Heart right ventricle (tissue), 16 donors: ENCODE measurements at regions not wholly inside any gene's neighbourhood (a gene's known extent, or its start where the extent isn't known, plus 50 kb on each side); places are given as distances from the start of the nearest gene placed in this dataset.

Experiments
- ATAC-seq, 8 donors: fragments of 200-7000 bp; cut with Tn5 transposase; one replicate each; pipeline ENCODE4 v1.9.1; 2020; ENCODE audit warnings: mild to moderate bottlenecking in 8 of 8, moderate library complexity in 8 of 8, moderate number of reproducible peaks in 1 of 8
- DNase-seq, 2 donors: peaks; one replicate each; pipeline ENCODE4 v3.0.0-alpha.2; 2020
- H3K27ac ChIP-seq, 10 donors: fragments of 200-600 bp; sonication (generic) in 2 of 10; one replicate each; pipeline versions ENCODE4 v1.5.0 to v1.8.0; 2020 to 2022; ENCODE audit warnings: mild to moderate bottlenecking in 3 of 10
- H3K27me3 ChIP-seq, 7 donors: fragments of 200-600 bp; one replicate each; pipeline ENCODE4 v1.8.0; 2021 to 2022; ENCODE audit warnings: mild to moderate bottlenecking in 2 of 7
- H3K36me3 ChIP-seq, 9 donors: fragments of 200-600 bp; sonication (generic) in 1 of 9; one replicate each; pipeline versions ENCODE4 v1.5.0 to v1.8.0; 2020 to 2022; ENCODE audit warnings: mild to moderate bottlenecking in 2 of 9
- H3K4me1 ChIP-seq, 9 donors: fragments of 200-600 bp; sonication (generic) in 1 of 9; one replicate each; pipeline versions ENCODE4 v1.5.0 to v1.8.0; 2020 to 2022; ENCODE audit warnings: mild to moderate bottlenecking in 4 of 9
- H3K4me3 ChIP-seq, 10 donors: fragments of 200-600 bp; sonication (generic) in 2 of 10; one replicate each; pipeline versions ENCODE4 v1.5.0 to v1.8.0; 2020 to 2022; ENCODE audit warnings: mild to moderate bottlenecking in 7 of 10, moderate library complexity in 2 of 10
- H3K9me3 ChIP-seq, 11 donors: fragments of 200-600 bp in 10 of 11; sonication (generic) in 2 of 11; one replicate each; pipeline versions ENCODE4 v1.5.0 to v1.8.0; 2013 to 2022; ENCODE audit warnings: mild to moderate bottlenecking in 2 of 11, control low read depth in 1 of 11, moderate library complexity in 1 of 11
- CTCF ChIP-seq, 9 donors: fragments of 200-600 bp; sonication (generic) in 2 of 9; IDR thresholded peaks; one replicate each; pipeline versions ENCODE4 v1.5.0 to v1.8.0; 2021 to 2022; ENCODE audit warnings: antibody characterized with exemption in 9 of 9, mild to moderate bottlenecking in 5 of 9, moderate library complexity in 1 of 9
- WGBS, 2 donors: extraction: QIAGEN DNeasy Blood & Tissue Kit; methylation state at CpG; one replicate each; pipeline ENCODE4 v1.1.7; 2013; ENCODE audit warnings: inconsistent platforms in 1 of 2; 5-methylcytosine and 5-hydroxymethylcytosine counted together
- intact Hi-C, 10 donors: fragments of 100-400 bp; cut with DNase I; formaldehyde crosslinking; loops; one replicate each; pipeline versions ENCODE4 v1.11.1 to v1.14.2; 2022
- donor health status: Arrhythmogenic right ventricular cardiomyopathy.
- donor health status: ischemic (EF 13 %, LVEDD 7.1; RV severe dilation, severe dysfunction).
- donor health status: healthy with polysubstance abuse.
- donor health status: DM: no; HTN: yes; CAD: no.
- donor health status: DM: no; HTN: no; CAD: no.
- donor health status: ischemic (EF 25% LVEDD 6.9; RV normal size, moderate dysfunction).
- donor health status: ischemic (EF 25% LVEDD 5.7; RV mildly dilated, moderate dysfunction).
- donor health status: healthy.
- donor health status: DM: yes; HTN: yes; CAD: no.
- donor health status: Ischemic cardiomyopathy.
- donor health status: ischemic (EF 35%, LVEDD 5.7; RV mildly dilated, moderate dysfunction).
- donor health status: nonischemic (EF 11% LVEDD 7.7; RV severe dilation, severe dysfunction).
- donor health status: DM: yes; HTN: yes; CAD: no.
- donor health status: PGD.
- donor health status: ischemic (EF 29% LVEDD 5.4; RV normal size, mild dysfunction).
- donor health status: nonischemic (EF 23%, LVEDD 6.1; RV moderate dilation, normal function).

DNA sequence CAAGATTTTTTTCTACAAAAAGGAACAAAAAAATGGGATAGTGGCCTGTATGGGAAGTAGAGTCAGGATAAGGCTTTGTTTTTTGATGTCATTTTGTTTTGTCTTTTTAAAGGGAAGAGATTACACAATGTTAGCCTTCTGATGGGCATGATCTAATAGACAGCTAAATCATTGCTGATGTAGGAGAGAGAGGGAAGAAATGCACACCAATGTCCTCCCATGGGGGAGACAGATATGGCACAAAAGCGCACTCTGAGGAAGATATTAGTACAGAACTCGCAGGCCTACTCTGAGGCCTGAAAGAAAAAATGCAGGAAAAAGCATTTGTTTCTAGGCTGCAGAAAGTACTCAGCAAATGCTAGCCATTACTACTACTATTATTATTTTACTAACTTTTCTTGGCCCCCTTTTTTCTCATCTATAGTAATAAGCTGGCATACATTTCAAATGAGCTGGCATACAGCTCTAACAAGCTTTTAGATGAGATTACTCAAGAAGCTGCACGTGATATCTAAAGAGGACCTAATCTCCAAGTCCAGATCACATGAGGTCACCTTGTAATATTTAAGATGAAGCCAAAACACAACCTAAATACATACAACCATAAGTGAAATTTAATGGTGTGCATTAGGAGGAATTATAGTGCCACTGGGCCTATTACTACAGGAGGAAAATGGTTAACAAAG, 269.4 kb upstream of the TANK start:
- TF ChIP-seq CTCF (IDR thresholded peaks at IDR 0.05), result no peak
- Histone ChIP-seq H3K36me3 (no peaks in the 10 kb centered on the region), H3K4me3 (no peak overlapping the region), H3K27me3 (no peaks in the 10 kb centered on the region), H3K4me1 (peaks cover 0 to 7% (median 4%) of the 10 kb centered on the region in 9 donors), H3K9me3 (peaks cover 0 to 3% (median 0%) of the 10 kb centered on the region in 11 donors), H3K27ac (peak overlapping the region in 1 of 10 donors; percentile 8)
- intact Hi-C loops, result no loop called here
- no peak for DNase-seq
- WGBS, 2 donors, result 63 to 66% methylated on average over 3 of the region's 3 CpGs
- peak in 2 of 8 donors; percentile 43 to 65 for ATAC-seq

- intact Hi-C loops, result no loop called here
- Histone ChIP-seq H3K36me3 (no peaks in the 10 kb centered on the region), H3K4me3 (no peak overlapping the region), H3K4me1 (peaks cover 0 to 7% (median 4%) of the 10 kb centered on the region in 9 donors), H3K27ac (no peak overlapping the region), H3K27me3 (no peaks in the 10 kb centered on the region), H3K9me3 (peaks cover 0 to 8% (median 0%) of the 10 kb centered on the region in 11 donors)
- ATAC-seq, result no peak
- WGBS, 2 donors, result 94 to 96% methylated on average over 6 of the region's 6 CpGs
- no peak for DNase-seq
- no peak for TF ChIP-seq CTCF (IDR thresholded peaks at IDR 0.05)
These were observed 268.9 kb upstream of the TANK start for GRCh38 chr2:160891353-160891740.

DNA sequence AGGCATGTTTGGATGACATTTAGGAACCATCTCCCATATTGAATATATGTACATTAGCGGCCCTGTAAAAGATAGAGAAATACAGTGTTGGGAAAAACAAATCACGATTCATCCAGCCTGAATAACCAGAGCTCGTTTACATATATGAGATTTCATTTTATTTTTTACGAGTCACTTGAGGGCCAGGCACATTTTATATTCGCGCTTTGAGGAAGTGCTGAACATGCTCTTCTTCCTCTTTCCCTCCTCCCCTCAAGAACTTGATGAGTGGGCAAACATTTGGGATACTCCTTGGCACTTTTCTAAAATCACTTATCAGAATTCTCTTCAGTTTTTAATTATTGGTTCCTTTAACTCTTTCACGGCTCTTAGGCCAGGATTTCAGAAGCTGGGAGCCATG, 268.0 kb upstream of the TANK start:
- H3K4me1 ChIP-seq, result peaks cover 0 to 7% (median 4%) of the 10 kb centered on the region in 9 donors
- no peaks in the 10 kb centered on the region for H3K36me3 ChIP-seq
- no peak for TF ChIP-seq CTCF (IDR thresholded peaks at IDR 0.05)
- H3K4me3 ChIP-seq, result no peak overlapping the region
- no peak overlapping the region for H3K27ac ChIP-seq
- WGBS, 2 donors, result 86 to 90% methylated on average over 7 of the region's 7 CpGs
- H3K27me3 ChIP-seq, result no peaks in the 10 kb centered on the region
- intact Hi-C loops, result no loop called here
- peaks cover 0 to 11% (median 0%) of the 10 kb centered on the region in 11 donors for H3K9me3 ChIP-seq
- ATAC-seq (no peak), DNase-seq (no peak)

GRCh38 chr2:160893581-160893980, 266.6 kb upstream of the TANK start:
- Histone ChIP-seq H3K4me3 (no peak overlapping the region), H3K27me3 (no peaks in the 10 kb centered on the region), H3K9me3 (peaks cover 0 to 11% (median 0%) of the 10 kb centered on the region in 11 donors), H3K4me1 (peaks cover 0 to 7% (median 4%) of the 10 kb centered on the region in 9 donors), H3K36me3 (no peaks in the 10 kb centered on the region), H3K27ac (peak overlapping the region in 2 of 10 donors; percentile 18 to 35)
- WGBS, 2 donors, result 73 to 74% methylated on average over 8 of the region's 8 CpGs
- ATAC-seq (peak in 4 of 8 donors; percentile 31 to 73 (median 48)), DNase-seq (peak in 1 of 2 donors; percentile 22)
- intact Hi-C loops, result no loop called here
- peak in 2 of 9 donors; percentile 26 to 31 for TF ChIP-seq CTCF (IDR thresholded peaks at IDR 0.05)
